Adrenal gland (tissue), 5 donors: ENCODE measurements at regions not wholly inside any gene's neighbourhood (a gene's known extent, or its start where the extent isn't known, plus 50 kb on each side); places are given as distances from the start of the nearest gene placed in this dataset.

Experiments
- POLR2A ChIP-seq, 2 donors: fragments of 450-650 bp; IDR thresholded peaks; one replicate each; pipeline ENCODE4 v1.6.1; 2017; ENCODE audit warnings: antibody characterized with exemption in 2 of 2, mild to moderate bottlenecking in 2 of 2, moderate library complexity in 1 of 2
- TF ChIP-seq, protein P1 (sequence below), 6 experiments: fragments of 450-650 bp in 4 of 6; fragments of 200-600 bp in 2 of 6; sonication (generic) in 1 of 6; IDR thresholded peaks; 1 replicate in 5 of 6; 2 replicates in 1 of 6; pipeline versions ENCODE4 v1.5.1 to v1.8.0; 2016 to 2021; ENCODE audit warnings: antibody characterized with exemption in 6 of 6, mild to moderate bottlenecking in 2 of 6, moderate library complexity in 1 of 6
- donor health status: DM: no; HTN: no; CAD: no.

DNA sequence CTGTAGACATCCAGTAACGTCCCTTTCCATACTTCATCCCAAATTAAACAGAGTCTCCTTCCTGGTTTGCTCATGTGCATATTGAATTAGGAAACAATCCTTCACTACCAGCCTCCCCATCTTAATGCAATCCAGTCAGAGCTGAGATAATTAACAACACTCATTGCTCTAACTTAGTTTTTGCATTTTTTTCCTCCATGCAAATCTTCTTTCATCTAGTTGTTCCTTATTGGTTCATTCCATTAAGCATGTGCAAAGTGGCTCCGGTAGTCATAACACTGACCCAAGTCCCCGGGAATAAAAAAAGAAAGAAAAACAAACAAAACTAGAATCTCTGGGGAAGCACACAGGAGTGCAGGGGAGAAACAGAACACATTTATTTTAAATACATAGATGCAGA lies 1176.1 kb downstream of the GATA3 start:
- TF ChIP-seq, protein P1, sequence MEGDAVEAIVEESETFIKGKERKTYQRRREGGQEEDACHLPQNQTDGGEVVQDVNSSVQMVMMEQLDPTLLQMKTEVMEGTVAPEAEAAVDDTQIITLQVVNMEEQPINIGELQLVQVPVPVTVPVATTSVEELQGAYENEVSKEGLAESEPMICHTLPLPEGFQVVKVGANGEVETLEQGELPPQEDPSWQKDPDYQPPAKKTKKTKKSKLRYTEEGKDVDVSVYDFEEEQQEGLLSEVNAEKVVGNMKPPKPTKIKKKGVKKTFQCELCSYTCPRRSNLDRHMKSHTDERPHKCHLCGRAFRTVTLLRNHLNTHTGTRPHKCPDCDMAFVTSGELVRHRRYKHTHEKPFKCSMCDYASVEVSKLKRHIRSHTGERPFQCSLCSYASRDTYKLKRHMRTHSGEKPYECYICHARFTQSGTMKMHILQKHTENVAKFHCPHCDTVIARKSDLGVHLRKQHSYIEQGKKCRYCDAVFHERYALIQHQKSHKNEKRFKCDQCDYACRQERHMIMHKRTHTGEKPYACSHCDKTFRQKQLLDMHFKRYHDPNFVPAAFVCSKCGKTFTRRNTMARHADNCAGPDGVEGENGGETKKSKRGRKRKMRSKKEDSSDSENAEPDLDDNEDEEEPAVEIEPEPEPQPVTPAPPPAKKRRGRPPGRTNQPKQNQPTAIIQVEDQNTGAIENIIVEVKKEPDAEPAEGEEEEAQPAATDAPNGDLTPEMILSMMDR (IDR thresholded peaks at IDR 0.05), result no peak
- TF ChIP-seq POLR2A (IDR thresholded peaks at IDR 0.05), result no peak
